ENCODE measurements at regions not wholly inside any gene's neighbourhood (a gene's known extent, or its start where the extent isn't known, plus 50 kb on each side); places are given as distances from the start of the nearest gene placed in this dataset.

DNA sequence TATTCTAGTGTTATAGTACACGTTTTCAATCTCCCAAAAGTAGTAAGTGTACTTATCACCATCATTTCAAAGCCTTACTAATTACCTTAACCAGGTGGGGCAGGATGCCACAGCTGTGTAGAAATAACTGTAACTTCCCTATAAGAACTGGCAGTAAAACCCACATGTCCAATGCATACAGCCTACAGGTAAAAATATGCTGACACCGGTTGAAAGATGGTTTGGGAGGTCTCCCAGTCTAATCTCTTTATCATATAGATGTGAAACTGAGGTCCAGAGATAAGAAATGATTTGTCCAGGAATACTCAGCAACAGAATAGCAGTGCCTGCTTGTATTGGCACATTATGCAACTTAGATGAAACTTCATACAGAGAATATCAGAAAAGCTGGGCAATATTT is 322.9 kb downstream of the BCL11A start:
- DNase-seq (ENCODE audit: low read depth) = no peak
- TF ChIP-seq, protein P1, sequence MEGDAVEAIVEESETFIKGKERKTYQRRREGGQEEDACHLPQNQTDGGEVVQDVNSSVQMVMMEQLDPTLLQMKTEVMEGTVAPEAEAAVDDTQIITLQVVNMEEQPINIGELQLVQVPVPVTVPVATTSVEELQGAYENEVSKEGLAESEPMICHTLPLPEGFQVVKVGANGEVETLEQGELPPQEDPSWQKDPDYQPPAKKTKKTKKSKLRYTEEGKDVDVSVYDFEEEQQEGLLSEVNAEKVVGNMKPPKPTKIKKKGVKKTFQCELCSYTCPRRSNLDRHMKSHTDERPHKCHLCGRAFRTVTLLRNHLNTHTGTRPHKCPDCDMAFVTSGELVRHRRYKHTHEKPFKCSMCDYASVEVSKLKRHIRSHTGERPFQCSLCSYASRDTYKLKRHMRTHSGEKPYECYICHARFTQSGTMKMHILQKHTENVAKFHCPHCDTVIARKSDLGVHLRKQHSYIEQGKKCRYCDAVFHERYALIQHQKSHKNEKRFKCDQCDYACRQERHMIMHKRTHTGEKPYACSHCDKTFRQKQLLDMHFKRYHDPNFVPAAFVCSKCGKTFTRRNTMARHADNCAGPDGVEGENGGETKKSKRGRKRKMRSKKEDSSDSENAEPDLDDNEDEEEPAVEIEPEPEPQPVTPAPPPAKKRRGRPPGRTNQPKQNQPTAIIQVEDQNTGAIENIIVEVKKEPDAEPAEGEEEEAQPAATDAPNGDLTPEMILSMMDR (IDR thresholded peaks at IDR 0.05; ENCODE audit: insufficient read depth, low read length, poor library complexity, severe bottlenecking) = no peak
- H3K4me3 ChIP-seq (ENCODE audit: low read depth, low read length) = no peak overlapping the region
- H3K27me3 ChIP-seq (ENCODE audit: control insufficient read depth, insufficient read depth, low read length) = no peaks in the 10 kb centered on the region
- no peaks in the 10 kb centered on the region for H3K36me3 ChIP-seq (ENCODE audit: control insufficient read depth, insufficient read depth, low read length)

DNA sequence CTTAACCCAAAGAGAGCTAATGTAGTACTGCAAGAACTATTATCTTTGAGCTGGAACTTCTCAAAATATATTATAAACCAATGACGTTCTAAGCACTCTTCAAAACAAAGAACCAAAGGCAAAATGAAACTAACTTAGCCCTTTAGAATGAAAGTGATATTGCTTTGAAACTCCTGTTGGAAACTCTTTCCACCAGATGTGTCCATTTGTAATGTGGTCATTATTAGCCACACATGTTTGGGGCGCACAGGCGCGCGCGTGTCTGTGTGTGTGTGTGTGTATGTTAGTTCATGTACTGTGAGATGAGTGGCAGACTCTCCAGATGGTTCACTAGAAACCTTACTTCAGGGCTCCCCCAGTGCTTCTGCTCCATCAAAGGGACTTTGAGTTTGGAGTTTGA is 323.4 kb downstream of the BCL11A start:
- H3K4me3 ChIP-seq (ENCODE audit: low read depth, low read length) = no peak overlapping the region
- H3K36me3 ChIP-seq (ENCODE audit: control insufficient read depth, insufficient read depth, low read length) = no peaks in the 10 kb centered on the region
- DNase-seq (ENCODE audit: low read depth) = no peak
- H3K27me3 ChIP-seq (ENCODE audit: control insufficient read depth, insufficient read depth, low read length) = no peaks in the 10 kb centered on the region
- TF ChIP-seq, protein P1 (IDR thresholded peaks at IDR 0.05; ENCODE audit: insufficient read depth, low read length, poor library complexity, severe bottlenecking) = no peak

- DNase-seq (ENCODE audit: low read depth) = no peak
- Histone ChIP-seq H3K4me3 (ENCODE audit: low read depth, low read length) (no peak overlapping the region), H3K27me3 (ENCODE audit: control insufficient read depth, insufficient read depth, low read length) (no peaks in the 10 kb centered on the region), H3K36me3 (ENCODE audit: control insufficient read depth, insufficient read depth, low read length) (no peaks in the 10 kb centered on the region)
- TF ChIP-seq, protein P1 (IDR thresholded peaks at IDR 0.05; ENCODE audit: insufficient read depth, low read length, poor library complexity, severe bottlenecking) = no peak
These were observed 326.5 kb downstream of the BCL11A start for GRCh38 chr2:60226943-60227342.

GRCh38 chr2:60226191-60226590 is 327.3 kb downstream of the BCL11A start:
- TF ChIP-seq, protein P1 (IDR thresholded peaks at IDR 0.05; ENCODE audit: insufficient read depth, low read length, poor library complexity, severe bottlenecking) = no peak
- H3K27me3 ChIP-seq (ENCODE audit: control insufficient read depth, insufficient read depth, low read length) = no peaks in the 10 kb centered on the region
- no peaks in the 10 kb centered on the region for H3K36me3 ChIP-seq (ENCODE audit: control insufficient read depth, insufficient read depth, low read length)
- no peak overlapping the region for H3K4me3 ChIP-seq (ENCODE audit: low read depth, low read length)
- DNase-seq (ENCODE audit: low read depth) = no peak

- Histone ChIP-seq H3K36me3 (ENCODE audit: control insufficient read depth, insufficient read depth, low read length) (no peaks in the 10 kb centered on the region), H3K4me3 (ENCODE audit: low read depth, low read length) (no peak overlapping the region), H3K27me3 (ENCODE audit: control insufficient read depth, insufficient read depth, low read length) (no peaks in the 10 kb centered on the region)
- DNase-seq (ENCODE audit: low read depth) = no peak
- TF ChIP-seq, protein P1 (IDR thresholded peaks at IDR 0.05; ENCODE audit: insufficient read depth, low read length, poor library complexity, severe bottlenecking) = no peak
These were observed 329.6 kb downstream of the BCL11A start for GRCh38 chr2:60223859-60224258.

GRCh38 chr2:60221098-60221497 is 332.4 kb downstream of the BCL11A start:
- TF ChIP-seq, protein P1 (IDR thresholded peaks at IDR 0.05; ENCODE audit: insufficient read depth, low read length, poor library complexity, severe bottlenecking) = no peak
- DNase-seq (ENCODE audit: low read depth) = no peak
- Histone ChIP-seq H3K27me3 (ENCODE audit: control insufficient read depth, insufficient read depth, low read length) (no peaks in the 10 kb centered on the region), H3K4me3 (ENCODE audit: low read depth, low read length) (no peak overlapping the region), H3K36me3 (ENCODE audit: control insufficient read depth, insufficient read depth, low read length) (no peaks in the 10 kb centered on the region)

All from kidney epithelial cell (primary cell).